SU-DHL-6 (cell line): ENCODE measurements at regions not wholly inside any gene's neighbourhood (a gene's known extent, or its start where the extent isn't known, plus 50 kb on each side); places are given as distances from the start of the nearest gene placed in this dataset.

Source experiments
- H2AFZ ChIP-seq: fragments of 200-600 bp; sonication (generic); 2 replicates; pipeline ENCODE4 v1.6.1; 2014; ENCODE audit warnings: low read depth, mild to moderate bottlenecking, moderate library complexity, mixed read lengths, antibody characterized with exemption, low read length; ENCODE audit not compliant: severe bottlenecking
- H3F3A ChIP-seq: fragments of 200-600 bp; shearing (Covaris generic); 2 replicates; pipeline ENCODE4 v1.6.0; 2016; ENCODE audit warnings: antibody characterized with exemption, mild to moderate bottlenecking; ENCODE audit not compliant: insufficient read depth
- H3K27ac ChIP-seq: fragments of 200-600 bp; sonication (generic); 2 replicates; pipeline ENCODE4 v1.5.1; 2016; ENCODE audit warnings: low read depth, mild to moderate bottlenecking, low read length, moderate library complexity, mixed read lengths
- H3K27me3 ChIP-seq: fragments of 200-600 bp; sonication (generic), shearing (Covaris generic); 2 replicates; pipeline ENCODE4 v1.6.0; 2014; ENCODE audit warnings: mild to moderate bottlenecking, low read length
- H3K36me3 ChIP-seq: fragments of 200-600 bp; sonication (generic); 2 replicates; pipeline ENCODE4 v1.6.1; 2014; ENCODE audit warnings: mild to moderate bottlenecking, low read length, mixed read lengths
- H3K4me2 ChIP-seq: fragments of 300-600, 200-600 bp; shearing (Covaris generic), sonication (generic); 2 replicates; pipeline ENCODE4 v1.6.0; 2014; ENCODE audit warnings: low read length, low read depth, mild to moderate bottlenecking; ENCODE audit not compliant: poor library complexity, severe bottlenecking
- H3K4me3 ChIP-seq: fragments of 200-600 bp; sonication (generic); 2 replicates; pipeline ENCODE4 v1.5.1; 2014; ENCODE audit warnings: antibody characterized with exemption, low read length, mild to moderate bottlenecking, mixed read lengths; ENCODE audit not compliant: insufficient read depth, poor library complexity, severe bottlenecking
- H3K79me2 ChIP-seq: fragments of 200-600 bp; sonication (generic); 2 replicates; pipeline ENCODE4 v1.6.1; 2014; ENCODE audit warnings: mild to moderate bottlenecking, low read length, moderate library complexity; ENCODE audit not compliant: insufficient read depth
- H3K9ac ChIP-seq: fragments of 200-600 bp; sonication (generic); 2 replicates; pipeline ENCODE4 v1.7.0; 2014; ENCODE audit warnings: mild to moderate bottlenecking, low read length
- H3K9me2 ChIP-seq: fragments of 200-600 bp; sonication (generic); replicated peaks from 2 replicates; pipeline ENCODE4 v1.6.1; 2014; ENCODE audit warnings: low read length; ENCODE audit not compliant: insufficient read depth
- H3K9me3 ChIP-seq: fragments of 200-600 bp; sonication (generic); 2 replicates; pipeline ENCODE4 v1.6.1; 2014; ENCODE audit warnings: low read length, mixed read lengths; ENCODE audit not compliant: insufficient read depth
- H4K20me1 ChIP-seq: fragments of 200-600 bp; sonication (generic); 2 replicates; pipeline ENCODE4 v1.6.1; 2014; ENCODE audit warnings: low read depth, mild to moderate bottlenecking, antibody characterized with exemption, low read length, moderate library complexity, mixed read lengths
- CTCF ChIP-seq: fragments of 200-600 bp; sonication (generic); IDR thresholded peaks from one replicate; pipeline ENCODE4 v1.5.1; 2017; ENCODE audit warnings: antibody characterized with exemption, mild to moderate bottlenecking, low read length, moderate library complexity; ENCODE audit not compliant: insufficient read depth, poor library complexity, severe bottlenecking
- EZH2phosphoT487 ChIP-seq: fragments of 200-600 bp; sonication (generic), shearing (Covaris generic); conservative IDR thresholded peaks from 2 replicates; pipeline ENCODE4 v1.6.1; 2018; ENCODE audit warnings: mild to moderate bottlenecking, antibody characterized with exemption, low read length, moderate library complexity, mixed read lengths

GRCh38 chr12:111064982-111065381 is 144.6 kb upstream of the MYL2 start:
- H3K27me3 ChIP-seq, result no peaks in the 10 kb centered on the region
- no peak overlapping the region for H3K4me3 ChIP-seq
- no peaks in the 10 kb centered on the region for H3K9me3 ChIP-seq
- no peaks in the 10 kb centered on the region for H3K79me2 ChIP-seq
- no peaks in the 10 kb centered on the region for H3K9me2 ChIP-seq
- no peaks in the 10 kb centered on the region for H4K20me1 ChIP-seq
- H3K9ac ChIP-seq, result no peak overlapping the region
- no peaks in the 10 kb centered on the region for H3K36me3 ChIP-seq
- no peak overlapping the region for H2AFZ ChIP-seq
- no peaks in the 10 kb centered on the region for H3F3A ChIP-seq
- H3K4me2 ChIP-seq, result no peak overlapping the region
- TF ChIP-seq CTCF, result no peak
- TF ChIP-seq EZH2phosphoT487, result no peak
- H3K27ac ChIP-seq, result no peak overlapping the region

GRCh38 chr12:111064154-111064553 is 143.8 kb upstream of the MYL2 start:
- Histone ChIP-seq H3K27ac (no peak overlapping the region), H3K79me2 (no peaks in the 10 kb centered on the region), H3F3A (no peaks in the 10 kb centered on the region), H3K4me3 (no peak overlapping the region), H3K9ac (no peak overlapping the region), H3K9me2 (no peaks in the 10 kb centered on the region), H3K36me3 (no peaks in the 10 kb centered on the region), H3K9me3 (no peaks in the 10 kb centered on the region), H2AFZ (no peak overlapping the region), H3K4me2 (no peak overlapping the region), H3K27me3 (no peaks in the 10 kb centered on the region), H4K20me1 (no peaks in the 10 kb centered on the region)
- TF ChIP-seq EZH2phosphoT487 (no peak), CTCF (no peak)

GRCh38 chr12:111063295-111064026 is 143.1 kb upstream of the MYL2 start:
- no peaks in the 10 kb centered on the region for H3K36me3 ChIP-seq
- TF ChIP-seq CTCF (no peak), EZH2phosphoT487 (no peak)
- H3K9me2 ChIP-seq, result no peaks in the 10 kb centered on the region
- H3K4me3 ChIP-seq, result no peak overlapping the region
- H3K9me3 ChIP-seq, result no peaks in the 10 kb centered on the region
- H2AFZ ChIP-seq, result no peak overlapping the region
- H3K4me2 ChIP-seq, result no peak overlapping the region
- H3F3A ChIP-seq, result no peaks in the 10 kb centered on the region
- no peak overlapping the region for H3K9ac ChIP-seq
- no peaks in the 10 kb centered on the region for H3K79me2 ChIP-seq
- no peaks in the 10 kb centered on the region for H4K20me1 ChIP-seq
- no peaks in the 10 kb centered on the region for H3K27me3 ChIP-seq
- H3K27ac ChIP-seq, result no peak overlapping the region
